Limb (tissue), 2 donors: ENCODE measurements at regions not wholly inside any gene's neighbourhood (a gene's known extent, or its start where the extent isn't known, plus 50 kb on each side); places are given as distances from the start of the nearest gene placed in this dataset.

Experiments used
- DNase-seq, 2 donors: peaks; one replicate each; pipeline ENCODE4 v3.0.0-alpha.2; 2016; ENCODE audit errors: extremely low spot score in 2 of 2

- DNase-seq = no peak
Measured at GRCh38 chr5:93070938-93071337, 510.1 kb downstream of the NR2F1-AS1 start.

- no peak for DNase-seq
Measured at GRCh38 chr5:93069276-93069675, 511.7 kb downstream of the NR2F1-AS1 start.

- DNase-seq = no peak
Measured at GRCh38 chr5:93062548-93062947, 518.5 kb downstream of the NR2F1-AS1 start.

- no peak for DNase-seq
Measured at GRCh38 chr5:93058309-93058708, 522.7 kb downstream of the NR2F1-AS1 start.

- no peak for DNase-seq
Measured at GRCh38 chr5:93057311-93057710, 523.7 kb downstream of the NR2F1-AS1 start.

GRCh38 chr5:93055971-93056370 is 525.0 kb downstream of the NR2F1-AS1 start:
- DNase-seq = no peak

GRCh38 chr5:93055561-93055960 is 525.5 kb downstream of the NR2F1-AS1 start:
- no peak for DNase-seq

- DNase-seq = no peak
Measured at GRCh38 chr5:93054424-93055163, 526.4 kb downstream of the NR2F1-AS1 start.

GRCh38 chr5:93053825-93054224 is 527.2 kb downstream of the NR2F1-AS1 start:
- DNase-seq = no peak

GRCh38 chr5:93048858-93049257 is 532.2 kb downstream of the NR2F1-AS1 start:
- DNase-seq = no peak

GRCh38 chr5:93044859-93045666 is 536.0 kb downstream of the NR2F1-AS1 start:
- no peak for DNase-seq

GRCh38 chr5:93039888-93040287 is 541.1 kb downstream of the NR2F1-AS1 start:
- no peak for DNase-seq

GRCh38 chr5:93034621-93035590 is 546.1 kb downstream of the NR2F1-AS1 start:
- DNase-seq = no peak

GRCh38 chr5:93022796-93023447 is 558.1 kb downstream of the NR2F1-AS1 start:
- no peak for DNase-seq

- no peak for DNase-seq
Measured at GRCh38 chr5:93022211-93022610, 558.8 kb downstream of the NR2F1-AS1 start.

GRCh38 chr5:93019896-93020295 is 561.1 kb downstream of the NR2F1-AS1 start:
- no peak for DNase-seq

- DNase-seq = no peak
Measured at GRCh38 chr5:93018461-93018860, 562.6 kb downstream of the NR2F1-AS1 start.

- DNase-seq = no peak
Measured at GRCh38 chr5:93017849-93018248, 563.2 kb downstream of the NR2F1-AS1 start.

- no peak for DNase-seq
Measured at GRCh38 chr5:93017376-93017775, 563.6 kb downstream of the NR2F1-AS1 start.

- DNase-seq = no peak
Measured at GRCh38 chr5:93010616-93011015, 570.4 kb downstream of the NR2F1-AS1 start.

- DNase-seq = no peak
Measured at GRCh38 chr5:93010037-93010436, 571.0 kb downstream of the NR2F1-AS1 start.
